ENCODE measurements at regions not wholly inside any gene's neighbourhood (a gene's known extent, or its start where the extent isn't known, plus 50 kb on each side); places are given as distances from the start of the nearest gene placed in this dataset.

- TF ChIP-seq CTCF (IDR thresholded peaks at IDR 0.05; ENCODE audit: low read length) (no peak), EZH2 (IDR thresholded peaks at IDR 0.05; ENCODE audit: borderline replicate concordance, low read length) (no peak)
These were observed 288.2 kb upstream of the SEMA3D start for GRCh38 chr7:85475071-85475470.

Measured in OCI-LY1 (cell line).